ENCODE measurements at regions not wholly inside any gene's neighbourhood (a gene's known extent, or its start where the extent isn't known, plus 50 kb on each side); places are given as distances from the start of the nearest gene placed in this dataset.

DNA sequence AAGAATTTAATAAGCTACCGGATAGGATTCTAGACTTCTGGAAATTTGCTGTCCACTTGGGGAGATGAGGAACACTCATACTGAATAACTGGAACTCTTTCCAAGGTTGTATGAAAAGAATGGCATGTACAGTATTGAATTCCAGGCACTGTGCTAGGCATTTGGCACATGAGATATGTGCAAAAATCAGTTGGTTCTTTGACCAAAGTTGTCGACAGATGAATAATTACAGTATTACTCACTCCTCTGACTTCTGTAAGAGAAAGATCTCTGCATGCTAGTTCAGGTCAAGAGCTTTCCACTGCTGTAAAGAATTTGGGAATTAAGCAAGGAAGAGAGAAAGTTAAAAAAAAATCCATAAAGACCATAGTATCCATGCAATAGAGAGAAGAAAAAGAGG is 764.7 kb downstream of the BCL11B start:
- no peak overlapping the region for H3K4me3 ChIP-seq
- peaks cover 0 to 17% (median 0%) of the 10 kb centered on the region in 4 donors for H3K9me3 ChIP-seq
- no peak for DNase-seq (ENCODE audit: low spot score in 2 of 2)
- TF ChIP-seq EP300 (IDR thresholded peaks at IDR 0.05) (no peak), POLR2A (IDR thresholded peaks at IDR 0.05) (no peak)
- TF ChIP-seq, protein P1, sequence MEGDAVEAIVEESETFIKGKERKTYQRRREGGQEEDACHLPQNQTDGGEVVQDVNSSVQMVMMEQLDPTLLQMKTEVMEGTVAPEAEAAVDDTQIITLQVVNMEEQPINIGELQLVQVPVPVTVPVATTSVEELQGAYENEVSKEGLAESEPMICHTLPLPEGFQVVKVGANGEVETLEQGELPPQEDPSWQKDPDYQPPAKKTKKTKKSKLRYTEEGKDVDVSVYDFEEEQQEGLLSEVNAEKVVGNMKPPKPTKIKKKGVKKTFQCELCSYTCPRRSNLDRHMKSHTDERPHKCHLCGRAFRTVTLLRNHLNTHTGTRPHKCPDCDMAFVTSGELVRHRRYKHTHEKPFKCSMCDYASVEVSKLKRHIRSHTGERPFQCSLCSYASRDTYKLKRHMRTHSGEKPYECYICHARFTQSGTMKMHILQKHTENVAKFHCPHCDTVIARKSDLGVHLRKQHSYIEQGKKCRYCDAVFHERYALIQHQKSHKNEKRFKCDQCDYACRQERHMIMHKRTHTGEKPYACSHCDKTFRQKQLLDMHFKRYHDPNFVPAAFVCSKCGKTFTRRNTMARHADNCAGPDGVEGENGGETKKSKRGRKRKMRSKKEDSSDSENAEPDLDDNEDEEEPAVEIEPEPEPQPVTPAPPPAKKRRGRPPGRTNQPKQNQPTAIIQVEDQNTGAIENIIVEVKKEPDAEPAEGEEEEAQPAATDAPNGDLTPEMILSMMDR (IDR thresholded peaks at IDR 0.05): no peak
- 36 to 37% methylated on average over 2 of the region's 2 CpGs for whole genome bisulfite sequencing, 2 donors
- H3K27ac ChIP-seq: no peak overlapping the region
- H3K27me3 ChIP-seq: no peaks in the 10 kb centered on the region
- no peaks in the 10 kb centered on the region for H3K36me3 ChIP-seq
- H3K4me1 ChIP-seq: no peaks in the 10 kb centered on the region

DNA sequence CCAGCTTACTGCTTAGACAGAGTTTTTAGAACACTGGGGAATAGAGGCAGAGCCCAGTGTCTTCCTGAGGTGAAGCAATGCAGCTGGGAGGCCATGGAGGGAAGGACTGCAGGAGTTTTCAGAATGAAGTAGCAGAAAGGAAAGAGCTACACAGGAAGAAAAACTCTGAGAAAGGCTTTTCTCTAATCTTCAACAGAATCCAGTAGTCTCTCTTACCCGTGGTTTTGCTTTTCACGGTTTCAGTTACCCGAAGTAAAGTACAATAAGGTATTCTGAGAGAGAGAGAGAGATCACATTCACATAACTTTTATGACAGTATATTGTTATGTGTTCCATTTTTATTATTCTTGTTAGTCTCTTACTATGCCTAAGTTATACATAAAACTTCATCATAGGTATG is 761.6 kb downstream of the BCL11B start:
- 69 to 73% methylated on average over 3 of the region's 3 CpGs for WGBS, 2 donors
- no peaks in the 10 kb centered on the region for H3K4me1 ChIP-seq
- H3K9me3 ChIP-seq: peaks cover 0 to 17% (median 0%) of the 10 kb centered on the region in 4 donors
- no peak for DNase-seq (ENCODE audit: low spot score in 2 of 2)
- H3K36me3 ChIP-seq: no peaks in the 10 kb centered on the region
- no peaks in the 10 kb centered on the region for H3K27me3 ChIP-seq
- H3K4me3 ChIP-seq: no peak overlapping the region
- no peak for TF ChIP-seq EP300 (IDR thresholded peaks at IDR 0.05)
- TF ChIP-seq, protein P1 (IDR thresholded peaks at IDR 0.05): no peak
- no peak for TF ChIP-seq POLR2A (IDR thresholded peaks at IDR 0.05)
- H3K27ac ChIP-seq: no peak overlapping the region

DNA sequence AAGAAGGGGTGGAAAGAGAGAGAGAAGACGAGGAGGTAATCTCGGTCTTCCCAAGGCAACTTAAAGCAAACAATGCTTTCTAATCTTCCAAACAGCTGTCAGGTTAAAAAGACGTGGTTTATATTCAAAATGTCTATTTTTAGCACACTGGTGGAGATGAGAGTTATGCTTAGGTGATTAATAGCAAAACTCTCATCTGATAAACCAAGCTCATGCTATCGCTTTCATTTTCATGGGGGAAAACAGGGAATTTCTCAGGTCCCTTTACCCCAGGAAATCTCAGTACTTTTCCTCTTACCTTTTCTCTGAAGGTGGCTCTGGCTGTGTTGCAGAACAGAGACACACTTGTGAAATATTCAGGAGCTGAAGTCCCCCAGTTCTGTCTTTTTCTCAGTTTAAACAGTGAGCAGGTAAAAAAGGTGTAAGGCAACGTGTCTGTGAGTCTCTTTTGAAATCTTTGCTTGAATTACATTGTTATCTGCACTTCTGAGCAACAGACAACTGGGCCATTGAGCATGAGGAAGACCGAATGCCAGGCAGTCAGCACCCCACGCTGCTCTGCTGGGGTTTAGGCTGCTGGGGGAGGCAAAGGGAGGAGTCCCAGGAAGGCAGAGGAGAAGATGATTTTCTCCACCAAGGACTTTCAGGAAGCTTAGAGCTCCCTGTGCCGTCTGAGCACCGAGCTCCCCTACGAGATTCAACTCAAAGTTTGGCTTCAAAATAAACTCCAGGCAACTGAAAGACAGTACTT is 759.3 kb downstream of the BCL11B start:
- H3K4me1 ChIP-seq: no peaks in the 10 kb centered on the region
- H3K4me3 ChIP-seq: no peak overlapping the region
- no peaks in the 10 kb centered on the region for H3K36me3 ChIP-seq
- no peak for DNase-seq (ENCODE audit: low spot score in 2 of 2)
- TF ChIP-seq, protein P1 (IDR thresholded peaks at IDR 0.05): no peak
- TF ChIP-seq EP300 (IDR thresholded peaks at IDR 0.05) (no peak), POLR2A (IDR thresholded peaks at IDR 0.05) (no peak)
- H3K27ac ChIP-seq: no peak overlapping the region
- H3K9me3 ChIP-seq: peaks cover 0 to 17% (median 0%) of the 10 kb centered on the region in 4 donors
- no peaks in the 10 kb centered on the region for H3K27me3 ChIP-seq
- 46 to 54% methylated on average over 10 of the region's 10 CpGs for WGBS, 2 donors

DNA sequence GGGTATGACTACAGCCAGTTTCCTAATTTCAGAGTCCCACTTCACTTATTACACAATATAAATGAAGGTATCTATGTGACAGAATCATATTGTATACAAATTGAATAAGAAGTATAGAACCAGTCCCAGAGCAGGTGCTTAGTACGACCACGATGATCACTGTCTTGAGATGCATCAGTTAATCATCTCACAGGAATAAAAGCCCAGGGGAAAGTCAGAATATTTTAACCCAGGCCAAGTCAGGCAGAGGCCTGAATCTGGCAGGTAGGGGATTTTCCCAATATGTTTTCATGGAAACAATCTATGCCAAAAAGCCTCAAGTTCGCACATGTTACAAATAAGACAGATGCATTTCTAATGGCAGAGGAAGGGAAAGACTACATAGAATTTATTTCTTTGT is 758.4 kb downstream of the BCL11B start:
- H3K36me3 ChIP-seq: no peaks in the 10 kb centered on the region
- no peaks in the 10 kb centered on the region for H3K4me1 ChIP-seq
- peaks cover 0 to 8% (median 0%) of the 10 kb centered on the region in 4 donors for H3K9me3 ChIP-seq
- no peak overlapping the region for H3K4me3 ChIP-seq
- no peaks in the 10 kb centered on the region for H3K27me3 ChIP-seq
- no peak overlapping the region for H3K27ac ChIP-seq
- no peak for DNase-seq (ENCODE audit: low spot score in 2 of 2)
- WGBS, 2 donors: 75% methylated on average over 3 of the region's 3 CpGs
- TF ChIP-seq EP300 (IDR thresholded peaks at IDR 0.05) (no peak), POLR2A (IDR thresholded peaks at IDR 0.05) (no peak)
- TF ChIP-seq, protein P1 (IDR thresholded peaks at IDR 0.05): no peak

DNA sequence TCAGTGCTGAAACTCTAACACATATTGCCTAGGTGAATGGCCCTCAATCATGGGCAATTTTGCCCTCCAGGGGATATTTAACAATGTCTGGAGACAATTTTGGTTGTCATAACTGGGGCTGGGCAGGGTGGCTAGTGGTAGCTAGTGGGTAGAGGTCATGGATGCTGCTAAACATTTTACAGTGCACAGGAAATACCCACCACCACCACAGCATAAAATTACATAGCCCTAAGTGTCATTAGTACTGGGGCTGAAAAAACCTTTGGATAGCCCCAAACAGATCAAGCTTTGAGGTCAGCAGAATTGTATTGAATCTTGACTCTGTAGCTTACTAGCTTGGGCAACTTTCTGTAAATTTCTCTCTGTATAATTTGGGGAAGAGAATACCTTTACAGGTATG is 758.0 kb downstream of the BCL11B start:
- Histone ChIP-seq H3K36me3 (no peaks in the 10 kb centered on the region), H3K4me1 (no peaks in the 10 kb centered on the region), H3K9me3 (peaks cover 0 to 8% (median 0%) of the 10 kb centered on the region in 4 donors), H3K27ac (no peak overlapping the region), H3K4me3 (no peak overlapping the region), H3K27me3 (no peaks in the 10 kb centered on the region)
- no peak for TF ChIP-seq EP300 (IDR thresholded peaks at IDR 0.05)
- TF ChIP-seq, protein P1 (IDR thresholded peaks at IDR 0.05): no peak
- no peak for TF ChIP-seq POLR2A (IDR thresholded peaks at IDR 0.05)
- DNase-seq (ENCODE audit: low spot score in 2 of 2): no peak
